Transverse colon (tissue), 4 donors: ENCODE measurements at regions not wholly inside any gene's neighbourhood (a gene's known extent, or its start where the extent isn't known, plus 50 kb on each side); places are given as distances from the start of the nearest gene placed in this dataset.

Source experiments
- DNase-seq: peaks from one replicate; pipeline ENCODE4 v3.0.0-alpha.2; 2019
- H3K27ac ChIP-seq, 4 donors: fragments of 200-600 bp; sonication (generic); 2 replicates each; pipeline ENCODE4 v1.5.1; 2016 to 2018; ENCODE audit warnings: inconsistent platforms in 4 of 4
- H3K27me3 ChIP-seq: fragments of 200-600 bp; sonication (generic); 2 replicates; pipeline ENCODE4 v1.5.1; 2017; ENCODE audit warnings: inconsistent platforms
- H3K36me3 ChIP-seq, 4 donors: fragments of 200-600 bp; sonication (generic); 2 replicates each; pipeline ENCODE4 v1.5.1; 2017 to 2019; ENCODE audit warnings: inconsistent platforms in 4 of 4
- H3K4me1 ChIP-seq, 4 donors: fragments of 200-600 bp; sonication (generic); 2 replicates each; pipeline ENCODE4 v1.5.1; 2017 to 2020; ENCODE audit warnings: inconsistent platforms in 4 of 4
- H3K4me3 ChIP-seq, 4 donors: fragments of 200-600 bp; sonication (generic); 1 replicate in 1 of 4; 2 replicates in 3 of 4; pipeline versions ENCODE4 v1.5.1 to v1.6.1; 2017 to 2019; ENCODE audit warnings: inconsistent platforms in 4 of 4
- H3K9me3 ChIP-seq, 2 donors: fragments of 200-600 bp; sonication (generic); 2 replicates each; pipeline ENCODE4 v1.5.1; 2017 to 2019; ENCODE audit warnings: inconsistent platforms in 2 of 2
- EP300 ChIP-seq: sonication (generic); formaldehyde crosslinking; IDR thresholded peaks from one replicate; pipeline ENCODE4 v1.6.1; 2017; ENCODE audit warnings: antibody characterized with exemption, low read depth
- POLR2A ChIP-seq: fragments of 450-650 bp; IDR thresholded peaks from one replicate; pipeline ENCODE4 v1.6.1; 2016; ENCODE audit warnings: antibody characterized with exemption, mild to moderate bottlenecking, moderate library complexity
- POLR2AphosphoS5 ChIP-seq, 3 donors: sonication (generic); formaldehyde crosslinking; IDR thresholded peaks; one replicate each; pipeline ENCODE4 v1.6.1; 2016; ENCODE audit warnings: antibody characterized with exemption in 3 of 3
- WGBS, 2 donors: methylation state at CpG; one replicate each; pipeline ENCODE4 v1.1.5; 2018; ENCODE audit warnings: low coverage in 1 of 2; 5-methylcytosine and 5-hydroxymethylcytosine counted together
- in situ Hi-C, 4 donors: fragments of 200-750 bp; cut with MboI; loops; one replicate each; pipeline versions ENCODE4 v1.15.0 to v1.15.1; 2017; ENCODE audit warnings: low sequenced_read_pairs in 3 of 4, low pct_ligation_motif_present in 1 of 4, low pct_unique_long_range_greater_than_20kb in 1 of 4
- intact Hi-C: fragments of 100-400 bp; cut with DNase I; formaldehyde crosslinking; loops from one replicate; pipeline ENCODE4 v1.15.1; 2023; ENCODE audit warnings: low total_unique reads
- TF ChIP-seq, protein P1 (sequence below), 5 experiments: fragments of 200-600 bp in 3 of 5; fragments of 450-650 bp in 2 of 5; sonication (generic) in 3 of 5; IDR thresholded peaks; 1 replicate in 2 of 5; 2 replicates in 3 of 5; pipeline ENCODE4 v1.5.1; 2016 to 2017; ENCODE audit warnings: antibody characterized with exemption in 5 of 5, inconsistent platforms in 3 of 5, mild to moderate bottlenecking in 2 of 5, moderate library complexity in 1 of 5

DNA sequence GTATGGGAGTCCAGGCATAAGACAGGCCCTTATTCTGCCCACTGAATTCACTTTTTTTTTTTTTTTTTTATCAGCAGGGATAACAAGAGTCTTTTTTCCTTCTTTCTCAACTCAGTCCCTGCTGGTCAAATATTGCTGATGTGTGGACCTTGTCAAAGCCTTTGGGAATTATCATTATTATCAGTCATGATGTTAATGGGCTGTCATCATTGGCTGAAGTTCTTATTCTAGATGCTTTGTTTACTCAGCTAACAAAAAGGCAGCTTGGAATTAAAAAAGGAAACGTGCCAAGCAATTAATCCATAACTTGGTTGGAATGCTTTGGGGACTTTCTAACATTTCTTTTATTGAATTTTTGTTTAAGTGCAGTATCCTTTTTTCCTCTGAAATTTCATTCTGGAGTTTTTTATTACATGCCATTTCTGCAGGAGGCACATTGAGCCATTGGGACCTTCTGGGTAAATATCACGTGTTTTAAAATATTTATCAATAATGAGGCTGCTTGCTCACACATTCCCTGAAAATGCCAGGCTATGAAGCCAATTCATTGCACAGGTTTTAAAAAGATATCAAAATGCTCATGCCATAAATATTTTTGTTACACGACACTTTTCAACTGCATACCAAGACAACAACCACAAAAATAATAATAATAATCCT lies 246.3 kb downstream of the TXNL1 start:
- 60 to 73% methylated on average over 3 of the region's 3 CpGs for WGBS, 2 donors
- Histone ChIP-seq H3K27me3 (no peaks in the 10 kb centered on the region), H3K9me3 (no peaks in the 10 kb centered on the region), H3K4me1 (no peaks in the 10 kb centered on the region), H3K27ac (no peak overlapping the region), H3K4me3 (no peak overlapping the region), H3K36me3 (no peaks in the 10 kb centered on the region)
- no peak for TF ChIP-seq POLR2AphosphoS5 (IDR thresholded peaks at IDR 0.05)
- no peak for TF ChIP-seq EP300
- TF ChIP-seq, protein P1, sequence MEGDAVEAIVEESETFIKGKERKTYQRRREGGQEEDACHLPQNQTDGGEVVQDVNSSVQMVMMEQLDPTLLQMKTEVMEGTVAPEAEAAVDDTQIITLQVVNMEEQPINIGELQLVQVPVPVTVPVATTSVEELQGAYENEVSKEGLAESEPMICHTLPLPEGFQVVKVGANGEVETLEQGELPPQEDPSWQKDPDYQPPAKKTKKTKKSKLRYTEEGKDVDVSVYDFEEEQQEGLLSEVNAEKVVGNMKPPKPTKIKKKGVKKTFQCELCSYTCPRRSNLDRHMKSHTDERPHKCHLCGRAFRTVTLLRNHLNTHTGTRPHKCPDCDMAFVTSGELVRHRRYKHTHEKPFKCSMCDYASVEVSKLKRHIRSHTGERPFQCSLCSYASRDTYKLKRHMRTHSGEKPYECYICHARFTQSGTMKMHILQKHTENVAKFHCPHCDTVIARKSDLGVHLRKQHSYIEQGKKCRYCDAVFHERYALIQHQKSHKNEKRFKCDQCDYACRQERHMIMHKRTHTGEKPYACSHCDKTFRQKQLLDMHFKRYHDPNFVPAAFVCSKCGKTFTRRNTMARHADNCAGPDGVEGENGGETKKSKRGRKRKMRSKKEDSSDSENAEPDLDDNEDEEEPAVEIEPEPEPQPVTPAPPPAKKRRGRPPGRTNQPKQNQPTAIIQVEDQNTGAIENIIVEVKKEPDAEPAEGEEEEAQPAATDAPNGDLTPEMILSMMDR (IDR thresholded peaks at IDR 0.05) = no peak
- TF ChIP-seq POLR2A = no peak
- DNase-seq = no peak
- intact Hi-C loops (no loop called here), in situ Hi-C loops (no loop called here)

DNA sequence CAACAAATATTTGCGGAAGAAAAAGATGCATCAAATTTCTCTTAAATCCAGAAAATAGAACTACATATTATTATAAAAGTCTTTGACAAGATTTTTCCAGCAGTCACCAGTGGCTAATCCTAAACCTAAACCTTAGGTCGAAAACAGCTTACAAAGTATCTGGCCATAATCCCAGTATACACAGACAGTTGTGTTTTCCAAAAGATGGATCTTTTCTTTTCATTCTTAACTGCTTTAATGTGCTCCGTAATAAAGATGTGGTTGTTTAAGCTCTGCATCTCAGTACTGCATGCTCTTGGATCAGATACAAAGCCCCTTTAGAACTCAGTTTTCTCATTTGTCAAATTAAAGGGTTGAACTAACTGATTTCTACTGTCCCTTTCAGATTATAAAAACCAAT lies 247.8 kb downstream of the TXNL1 start:
- H3K36me3 ChIP-seq = no peaks in the 10 kb centered on the region
- DNase-seq = no peak
- 77 to 83% methylated on average over 1 to 3 of the region's 3 CpGs for WGBS, 2 donors
- no peak overlapping the region for H3K27ac ChIP-seq
- no peak overlapping the region for H3K4me3 ChIP-seq
- in situ Hi-C loops = no loop called here
- TF ChIP-seq, protein P1 (IDR thresholded peaks at IDR 0.05) = no peak
- no peak for TF ChIP-seq EP300
- intact Hi-C loops = no loop called here
- no peaks in the 10 kb centered on the region for H3K27me3 ChIP-seq
- H3K4me1 ChIP-seq = no peaks in the 10 kb centered on the region
- H3K9me3 ChIP-seq = no peaks in the 10 kb centered on the region

DNA sequence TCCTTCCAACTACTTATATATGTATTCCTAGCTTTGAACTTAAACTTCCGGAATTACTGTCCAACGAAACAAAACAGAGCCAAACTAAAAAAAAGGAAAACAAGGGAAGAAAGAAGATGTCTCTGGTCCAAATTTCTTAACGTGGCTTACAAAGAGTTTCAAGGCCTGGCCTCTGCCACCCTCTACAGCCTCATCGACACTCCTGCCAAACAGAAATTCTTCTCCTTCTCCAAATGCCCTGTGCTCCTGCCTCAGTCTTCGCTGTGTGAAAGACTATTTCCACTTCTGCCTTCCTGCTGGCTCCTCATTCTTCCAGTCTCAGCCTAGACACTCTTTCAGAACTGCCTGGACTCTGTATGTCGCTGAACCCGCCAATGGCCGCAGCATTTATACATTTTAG lies 249.2 kb downstream of the TXNL1 start:
- intact Hi-C loops (no loop called here), in situ Hi-C loops (no loop called here)
- Histone ChIP-seq H3K36me3 (no peaks in the 10 kb centered on the region), H3K4me1 (no peaks in the 10 kb centered on the region), H3K27ac (no peak overlapping the region), H3K9me3 (no peaks in the 10 kb centered on the region), H3K27me3 (no peaks in the 10 kb centered on the region), H3K4me3 (no peak overlapping the region)
- no peak for DNase-seq
- TF ChIP-seq POLR2A = no peak
- TF ChIP-seq POLR2AphosphoS5 (IDR thresholded peaks at IDR 0.05) = no peak
- TF ChIP-seq, protein P1 (IDR thresholded peaks at IDR 0.05) = no peak
- no peak for TF ChIP-seq EP300
- WGBS, 2 donors = 79 to 85% methylated on average over 8 of the region's 8 CpGs

DNA sequence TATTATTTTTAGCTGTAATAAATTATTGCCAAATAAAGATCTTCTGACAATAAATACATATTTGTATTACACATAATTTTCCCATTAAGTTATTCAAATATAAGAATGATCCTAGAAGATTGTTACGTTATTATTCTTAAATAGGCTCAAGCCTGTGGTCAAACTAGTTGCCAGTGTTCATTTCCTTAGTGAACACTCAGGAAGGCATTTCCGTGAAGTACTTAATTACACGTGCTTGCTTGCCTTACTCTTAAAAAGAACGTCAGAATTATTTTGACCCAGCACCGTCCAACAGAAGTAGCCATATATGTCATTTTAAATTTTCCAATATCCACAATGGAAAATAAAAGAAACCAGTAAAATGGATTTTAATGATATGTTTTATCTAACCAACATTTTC lies 249.8 kb downstream of the TXNL1 start:
- intact Hi-C loops = no loop called here
- no peak for DNase-seq
- TF ChIP-seq, protein P1 (IDR thresholded peaks at IDR 0.05) = no peak
- WGBS, 2 donors = 79 to 81% methylated on average over 5 of the region's 5 CpGs
- in situ Hi-C loops = no loop called here
- no peaks in the 10 kb centered on the region for H3K36me3 ChIP-seq
- H3K27ac ChIP-seq = no peak overlapping the region
- no peak overlapping the region for H3K4me3 ChIP-seq
- no peaks in the 10 kb centered on the region for H3K27me3 ChIP-seq
- H3K4me1 ChIP-seq = no peaks in the 10 kb centered on the region
- no peaks in the 10 kb centered on the region for H3K9me3 ChIP-seq
